Neural progenitor cell (in vitro differentiated cells): ENCODE measurements at regions not wholly inside any gene's neighbourhood (a gene's known extent, or its start where the extent isn't known, plus 50 kb on each side); places are given as distances from the start of the nearest gene placed in this dataset.

Experiments used
- DNase-seq: peaks from one replicate; pipeline ENCODE4 v3.0.0-alpha.2; 2016; ENCODE audit warnings: low spot score
- H2AFZ ChIP-seq: fragments of 200-600 bp; sonication (generic); replicated peaks from 2 replicates; pipeline ENCODE4 v1.6.1; 2016; ENCODE audit warnings: antibody characterized with exemption
- H3F3A ChIP-seq: fragments of 200-600 bp; sonication (generic); 2 replicates; pipeline ENCODE4 v1.6.1; 2016; ENCODE audit warnings: antibody characterized with exemption, low read depth
- H3K27ac ChIP-seq: fragments of 200-600 bp; sonication (generic); 2 replicates; pipeline ENCODE4 v1.5.1; 2016; ENCODE audit warnings: mild to moderate bottlenecking
- H3K27me3 ChIP-seq: fragments of 200-600 bp; sonication (generic); 2 replicates; pipeline ENCODE4 v1.6.1; 2016; ENCODE audit warnings: mild to moderate bottlenecking, moderate library complexity
- H3K36me3 ChIP-seq: fragments of 200-600 bp; sonication (generic); 2 replicates; pipeline ENCODE4 v1.5.1; 2016
- H3K4me1 ChIP-seq: fragments of 200-600 bp; sonication (generic); 2 replicates; pipeline ENCODE4 v1.6.1; 2016; ENCODE audit warnings: mixed run types
- H3K4me2 ChIP-seq: fragments of 200-600 bp; sonication (generic); 2 replicates; pipeline ENCODE4 v1.6.1; 2016
- H3K4me3 ChIP-seq: fragments of 200-600 bp; sonication (generic); 2 replicates; pipeline ENCODE4 v1.5.1; 2016
- H3K79me2 ChIP-seq: fragments of 200-600 bp; sonication (generic); 2 replicates; pipeline ENCODE4 v1.6.1; 2016; ENCODE audit warnings: low read depth
- H3K9ac ChIP-seq: fragments of 200-600 bp; sonication (generic); 2 replicates; pipeline ENCODE4 v1.6.1; 2016
- H3K9me3 ChIP-seq: fragments of 200-600 bp; sonication (generic); 2 replicates; pipeline ENCODE4 v1.5.1; 2016; ENCODE audit warnings: low read depth
- H4K20me1 ChIP-seq: fragments of 200-600 bp; sonication (generic); 2 replicates; pipeline ENCODE4 v1.6.1; 2016; ENCODE audit warnings: low read depth
- H3K27ac Mint-ChIP-seq: 3 replicates; pipeline ENCODE4 v1.8.0; 2021; ENCODE audit warnings: mixed read lengths
- H3K27me3 Mint-ChIP-seq: 2 replicates; pipeline ENCODE4 v1.8.0; 2022; ENCODE audit warnings: low read depth, mild to moderate bottlenecking, inconsistent platforms, moderate library complexity, mixed read lengths; ENCODE audit not compliant: insufficient read depth
- H3K36me3 Mint-ChIP-seq: 3 replicates; pipeline ENCODE4 v1.8.0; 2021; ENCODE audit warnings: mixed read lengths
- H3K4me1 Mint-ChIP-seq: 3 replicates; pipeline ENCODE4 v1.8.0; 2021; ENCODE audit warnings: mixed read lengths
- H3K4me3 Mint-ChIP-seq: 3 replicates; pipeline ENCODE4 v1.8.0; 2021; ENCODE audit warnings: mild to moderate bottlenecking, moderate library complexity, mixed read lengths
- H3K9me3 Mint-ChIP-seq: 3 replicates; pipeline ENCODE4 v1.8.0; 2020; ENCODE audit warnings: mixed read lengths
- CTCF ChIP-seq: fragments of 200-600 bp; sonication (generic); IDR thresholded peaks from 2 replicates; pipeline ENCODE4 v1.5.1; 2017; ENCODE audit warnings: antibody characterized with exemption, mild to moderate bottlenecking
- EZH2 ChIP-seq: fragments of 200-600 bp; sonication (generic); IDR thresholded peaks from 2 replicates; pipeline ENCODE4 v1.6.1; 2017; ENCODE audit warnings: antibody characterized with exemption, mild to moderate bottlenecking, moderate library complexity
- EZH2phosphoT487 ChIP-seq: fragments of 200-600 bp; sonication (generic); IDR thresholded peaks from 2 replicates; pipeline ENCODE4 v1.6.1; 2017; ENCODE audit warnings: antibody characterized with exemption

DNA sequence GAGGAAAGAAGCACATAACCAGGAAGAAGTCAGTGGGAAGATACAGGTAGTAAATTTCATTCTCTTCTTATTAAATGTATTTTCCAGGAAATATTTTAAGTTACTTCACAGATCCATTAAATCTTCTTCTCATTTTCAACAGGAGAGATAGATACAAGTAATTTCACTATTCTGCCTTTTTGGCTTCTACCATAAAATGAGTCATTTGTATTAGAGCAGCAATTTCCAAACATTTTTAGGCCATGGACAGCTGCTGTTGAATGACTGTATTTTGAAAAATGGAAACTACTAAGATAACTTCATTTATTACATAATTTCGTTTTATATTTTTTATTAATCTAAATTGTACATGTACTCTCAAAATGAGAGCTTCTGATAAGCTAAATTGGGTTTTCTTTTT is 809.6 kb upstream of the API5 start:
- no peaks in the 10 kb centered on the region for H3F3A ChIP-seq
- H3K9ac ChIP-seq, result no peak overlapping the region
- H3K4me2 ChIP-seq, result no peak overlapping the region
- H3K4me1 Mint-ChIP-seq, result no peaks in the 10 kb centered on the region
- H3K4me1 ChIP-seq, result no peaks in the 10 kb centered on the region
- no peaks in the 10 kb centered on the region for H3K9me3 ChIP-seq
- no peak overlapping the region for H3K4me3 ChIP-seq
- TF ChIP-seq EZH2 (no peak), EZH2phosphoT487 (no peak), CTCF (no peak)
- H3K27ac Mint-ChIP-seq, result no peak overlapping the region
- H2AFZ ChIP-seq, result no peak overlapping the region
- no peak overlapping the region for H3K4me3 Mint-ChIP-seq
- no peaks in the 10 kb centered on the region for H4K20me1 ChIP-seq
- peaks cover 7% of the 10 kb centered on the region for H3K9me3 Mint-ChIP-seq
- no peaks in the 10 kb centered on the region for H3K36me3 Mint-ChIP-seq
- H3K27me3 ChIP-seq, result no peaks in the 10 kb centered on the region
- H3K27me3 Mint-ChIP-seq, result peaks cover 3% of the 10 kb centered on the region
- no peaks in the 10 kb centered on the region for H3K36me3 ChIP-seq
- no peak overlapping the region for H3K27ac ChIP-seq
- no peak for DNase-seq
- H3K79me2 ChIP-seq, result no peaks in the 10 kb centered on the region

DNA sequence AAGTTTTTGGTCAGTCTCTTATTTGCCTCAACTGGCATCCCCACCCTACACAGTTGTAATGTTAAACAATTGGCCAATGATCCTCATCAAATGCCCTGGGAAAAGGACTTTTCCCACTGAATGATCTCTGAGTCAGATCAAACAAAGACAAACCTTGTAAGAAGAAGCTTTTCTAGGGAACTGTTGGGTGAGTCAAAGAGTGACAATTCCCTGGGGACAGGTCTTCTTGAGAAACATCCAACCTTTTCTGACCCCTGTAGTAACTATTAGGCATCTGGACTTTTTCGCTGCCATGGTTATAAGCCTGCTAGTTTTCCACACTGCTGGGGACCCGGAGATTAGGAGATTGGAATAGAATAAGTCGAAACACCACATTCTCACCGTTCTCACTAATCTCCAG is 789.8 kb upstream of the API5 start:
- Histone ChIP-seq H3F3A (peaks cover 13% of the 10 kb centered on the region), H2AFZ (no peak overlapping the region), H3K9me3 (no peaks in the 10 kb centered on the region), H3K4me3 (no peak overlapping the region), H3K36me3 (no peaks in the 10 kb centered on the region), H3K27me3 (no peaks in the 10 kb centered on the region), H3K79me2 (no peaks in the 10 kb centered on the region), H4K20me1 (no peaks in the 10 kb centered on the region), H3K27ac (no peak overlapping the region), H3K4me2 (no peak overlapping the region), H3K4me1 (peaks cover 22% of the 10 kb centered on the region), H3K9ac (no peak overlapping the region)
- Mint-ChIP-seq H3K36me3 (no peaks in the 10 kb centered on the region), H3K27ac (peak overlapping the region; percentile 90), H3K9me3 (peaks cover 19% of the 10 kb centered on the region), H3K4me3 (no peak overlapping the region), H3K4me1 (peaks cover 38% of the 10 kb centered on the region), H3K27me3 (no peaks in the 10 kb centered on the region)
- TF ChIP-seq EZH2phosphoT487 (no peak), CTCF (no peak), EZH2 (no peak)
- peak; percentile 13 for DNase-seq

DNA sequence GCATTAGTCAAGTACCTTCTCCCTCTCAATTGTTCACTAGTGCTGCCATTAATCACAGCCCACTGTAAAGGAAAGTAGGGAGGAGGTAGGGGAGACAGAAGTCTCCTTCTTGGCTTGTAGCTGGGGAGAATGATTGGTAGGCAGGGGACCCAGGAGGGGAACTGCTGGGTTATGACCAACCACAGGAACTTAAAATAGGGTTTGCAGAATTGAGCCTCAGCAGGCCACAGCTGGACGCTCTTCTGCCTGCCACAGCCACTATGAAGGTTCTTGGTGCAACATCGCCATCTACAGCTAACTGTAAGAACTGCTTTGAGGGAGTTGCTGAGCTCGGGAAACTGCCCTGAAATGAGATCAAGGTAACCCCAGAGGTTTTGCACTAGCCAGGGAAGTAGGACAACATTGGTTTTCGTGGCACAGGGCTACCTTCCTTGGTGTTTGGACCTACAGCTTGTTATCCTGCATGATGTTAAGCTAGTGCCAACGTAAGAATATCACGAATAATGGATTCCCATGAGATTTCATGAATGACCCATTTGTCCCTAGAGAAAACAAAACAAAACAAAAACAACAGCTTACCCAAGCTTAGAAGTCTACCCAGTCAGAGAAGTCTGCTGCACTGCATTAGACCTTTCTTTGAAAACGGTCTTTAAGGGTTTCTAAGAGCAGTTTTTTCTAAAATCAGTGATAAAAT is 787.1 kb upstream of the API5 start:
- H4K20me1 ChIP-seq, result no peaks in the 10 kb centered on the region
- TF ChIP-seq CTCF, result peak; percentile 89
- TF ChIP-seq EZH2, result no peak
- no peaks in the 10 kb centered on the region for H3K36me3 Mint-ChIP-seq
- H3K4me3 ChIP-seq, result no peak overlapping the region
- peaks cover 28% of the 10 kb centered on the region for H3K4me1 ChIP-seq
- H3K27me3 Mint-ChIP-seq, result no peaks in the 10 kb centered on the region
- no peak overlapping the region for H2AFZ ChIP-seq
- H3K36me3 ChIP-seq, result no peaks in the 10 kb centered on the region
- peak overlapping the region; percentile 21 for H3K27ac Mint-ChIP-seq
- H3K27ac ChIP-seq, result no peak overlapping the region
- peaks cover 13% of the 10 kb centered on the region for H3F3A ChIP-seq
- no peaks in the 10 kb centered on the region for H3K27me3 ChIP-seq
- DNase-seq, result peak; percentile 84
- peaks cover 10% of the 10 kb centered on the region for H3K9me3 Mint-ChIP-seq
- no peaks in the 10 kb centered on the region for H3K9me3 ChIP-seq
- no peaks in the 10 kb centered on the region for H3K79me2 ChIP-seq
- no peak overlapping the region for H3K9ac ChIP-seq
- H3K4me1 Mint-ChIP-seq, result peaks cover 50% of the 10 kb centered on the region
- H3K4me2 ChIP-seq, result peak overlapping the region; percentile 17
- H3K4me3 Mint-ChIP-seq, result no peak overlapping the region
